Lung (tissue), 11 donors: ENCODE measurements at regions not wholly inside any gene's neighbourhood (a gene's known extent, or its start where the extent isn't known, plus 50 kb on each side); places are given as distances from the start of the nearest gene placed in this dataset.

Experiments
- ATAC-seq: fragments of 200-7000 bp; cut with Tn5 transposase; one replicate; pipeline ENCODE4 v1.9.1; 2020; ENCODE audit warnings: moderate number of reproducible peaks; ENCODE audit not compliant: insufficient read depth, low FRiP score
- DNase-seq, 3 donors: peaks; one replicate each; pipeline ENCODE4 v3.0.0-alpha.2; 2013 to 2017
- H3K27ac ChIP-seq, 2 donors: one replicate each; pipeline ENCODE4 v1.5.1; 2013; ENCODE audit warnings: mild to moderate bottlenecking in 2 of 2, moderate library complexity in 2 of 2, control low read depth in 1 of 2, inconsistent platforms in 1 of 2, low read depth in 1 of 2, low read length in 1 of 2
- H3K27me3 ChIP-seq, 3 donors: one replicate each; pipeline ENCODE4 v1.5.1; 2013; ENCODE audit warnings: low read length in 2 of 3; ENCODE audit not compliant: control insufficient read depth in 3 of 3, insufficient read depth in 3 of 3
- H3K36me3 ChIP-seq, 4 donors: one replicate each; pipeline ENCODE4 v1.5.1; 2013; ENCODE audit warnings: low read length in 4 of 4, mild to moderate bottlenecking in 1 of 4, moderate library complexity in 1 of 4; ENCODE audit not compliant: control insufficient read depth in 4 of 4, insufficient read depth in 4 of 4
- H3K4me1 ChIP-seq, 5 donors: one replicate each; pipeline ENCODE4 v1.5.1; 2013; ENCODE audit warnings: low read length in 5 of 5, mild to moderate bottlenecking in 2 of 5, moderate library complexity in 1 of 5; ENCODE audit not compliant: control insufficient read depth in 5 of 5, insufficient read depth in 5 of 5
- H3K4me3 ChIP-seq: one replicate; pipeline ENCODE4 v1.5.1; 2013; ENCODE audit warnings: mild to moderate bottlenecking, control low read depth, moderate library complexity
- H3K9ac ChIP-seq, 2 donors: one replicate each; pipeline ENCODE4 v1.5.1; 2013; ENCODE audit warnings: low read length in 2 of 2, control low read depth in 1 of 2; ENCODE audit not compliant: insufficient read depth in 1 of 2
- H3K9me3 ChIP-seq, 4 donors: one replicate each; pipeline ENCODE4 v1.5.1; 2013; ENCODE audit warnings: low read length in 3 of 4, mild to moderate bottlenecking in 1 of 4, moderate library complexity in 1 of 4; ENCODE audit not compliant: control insufficient read depth in 4 of 4, insufficient read depth in 3 of 4
- CTCF ChIP-seq: IDR thresholded peaks from 2 replicates; pipeline ENCODE4 v1.5.1; 2012; ENCODE audit warnings: mild to moderate bottlenecking; ENCODE audit errors: control extremely low read depth, extremely low read depth
- WGBS, 2 donors: extraction: QIAGEN DNeasy Blood & Tissue Kit; methylation state at CpG; one replicate each; pipeline ENCODE4 v1.1.7; 2013; 5-methylcytosine and 5-hydroxymethylcytosine counted together
- donor health status: control.
- donor health status: control.
- donor health status: Bipolar disorder and iron deficiency.
- donor health status: healthy.
- donor health status: DM: yes; HTN: yes; CAD: no.

- ATAC-seq, result no peak
These were observed 1072.1 kb upstream of the WWC1 start for GRCh38 chr5:167219298-167219697.

GRCh38 chr5:167226386-167226785 lies 1065.1 kb upstream of the WWC1 start:
- no peaks in the 10 kb centered on the region for H3K36me3 ChIP-seq
- no peak overlapping the region for H3K9ac ChIP-seq
- no peak for DNase-seq
- H3K4me1 ChIP-seq, result no peaks in the 10 kb centered on the region
- H3K27me3 ChIP-seq, result no peaks in the 10 kb centered on the region
- H3K9me3 ChIP-seq, result peaks cover 0 to 12% (median 0%) of the 10 kb centered on the region in 4 donors
- no peak overlapping the region for H3K27ac ChIP-seq
- ATAC-seq, result no peak
- TF ChIP-seq CTCF, result no peak
- H3K4me3 ChIP-seq, result no peak overlapping the region
- WGBS, 2 donors, result 92 to 97% methylated on average over 1 of the region's 1 CpG

More at GRCh38 chr5:167219298-167219697, 1072.1 kb upstream of the WWC1 start:
- H3K4me3 ChIP-seq, result no peak overlapping the region
- no peak for TF ChIP-seq CTCF
- H3K27ac ChIP-seq, result no peak overlapping the region
- WGBS, 2 donors, result 25 to 45% methylated on average over 1 of the region's 1 CpG
- no peaks in the 10 kb centered on the region for H3K4me1 ChIP-seq
- no peak overlapping the region for H3K9ac ChIP-seq
- DNase-seq, result no peak
- H3K36me3 ChIP-seq, result no peaks in the 10 kb centered on the region
- no peaks in the 10 kb centered on the region for H3K9me3 ChIP-seq
- no peaks in the 10 kb centered on the region for H3K27me3 ChIP-seq

GRCh38 chr5:167228134-167228533 lies 1063.3 kb upstream of the WWC1 start:
- no peak for DNase-seq
- no peaks in the 10 kb centered on the region for H3K36me3 ChIP-seq
- H3K4me1 ChIP-seq, result no peaks in the 10 kb centered on the region
- H3K9ac ChIP-seq, result no peak overlapping the region
- H3K27ac ChIP-seq, result no peak overlapping the region
- ATAC-seq, result no peak
- H3K27me3 ChIP-seq, result no peaks in the 10 kb centered on the region
- WGBS, 2 donors, result 92 to 93% methylated on average over 3 of the region's 3 CpGs
- no peak overlapping the region for H3K4me3 ChIP-seq
- no peak for TF ChIP-seq CTCF
- peaks cover 0 to 14% (median 0%) of the 10 kb centered on the region in 4 donors for H3K9me3 ChIP-seq

GRCh38 chr5:167229751-167230150 lies 1061.7 kb upstream of the WWC1 start:
- TF ChIP-seq CTCF, result no peak
- H3K36me3 ChIP-seq, result no peaks in the 10 kb centered on the region
- H3K27me3 ChIP-seq, result no peaks in the 10 kb centered on the region
- no peak overlapping the region for H3K27ac ChIP-seq
- ATAC-seq, result no peak
- no peaks in the 10 kb centered on the region for H3K4me1 ChIP-seq
- WGBS, 2 donors, result 79 to 87% methylated on average over 2 of the region's 2 CpGs
- DNase-seq, result no peak
- H3K9me3 ChIP-seq, result peaks cover 0 to 14% (median 0%) of the 10 kb centered on the region in 4 donors
- H3K4me3 ChIP-seq, result no peak overlapping the region
- H3K9ac ChIP-seq, result no peak overlapping the region
